ENCODE measurements at regions not wholly inside any gene's neighbourhood (a gene's known extent, or its start where the extent isn't known, plus 50 kb on each side); places are given as distances from the start of the nearest gene placed in this dataset.
"Not testable (repeated sequence)": the region's sequence is repeated elsewhere in the genome, so short reads cannot be mapped to it uniquely, and the experiment has no call there.

GRCh38 chr4:159655547-159655946 lies 552.7 kb downstream of the RAPGEF2 start:
- no peak for DNase-seq (ENCODE audit: low spot score)

DNA sequence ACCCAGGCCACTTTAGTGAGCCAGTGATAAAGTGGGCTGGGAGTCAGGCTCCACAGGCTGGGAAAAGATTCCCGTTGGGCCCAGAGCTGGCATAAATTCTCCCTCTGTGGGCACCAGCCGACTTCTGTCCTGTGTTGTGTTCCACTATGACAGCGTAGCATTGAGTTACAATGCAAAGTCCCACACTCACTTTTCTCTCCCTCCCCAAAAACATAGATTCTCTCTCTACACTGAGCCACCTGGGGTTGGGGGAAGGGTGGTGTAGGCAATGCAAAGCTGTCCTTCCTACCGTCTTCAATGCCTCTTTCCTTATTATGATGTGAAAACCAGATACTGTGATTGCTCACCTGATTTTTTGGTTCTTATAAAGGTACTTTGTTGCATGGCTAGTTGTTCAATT lies 566.2 kb downstream of the RAPGEF2 start:
- no peak for DNase-seq (ENCODE audit: low spot score)

DNA sequence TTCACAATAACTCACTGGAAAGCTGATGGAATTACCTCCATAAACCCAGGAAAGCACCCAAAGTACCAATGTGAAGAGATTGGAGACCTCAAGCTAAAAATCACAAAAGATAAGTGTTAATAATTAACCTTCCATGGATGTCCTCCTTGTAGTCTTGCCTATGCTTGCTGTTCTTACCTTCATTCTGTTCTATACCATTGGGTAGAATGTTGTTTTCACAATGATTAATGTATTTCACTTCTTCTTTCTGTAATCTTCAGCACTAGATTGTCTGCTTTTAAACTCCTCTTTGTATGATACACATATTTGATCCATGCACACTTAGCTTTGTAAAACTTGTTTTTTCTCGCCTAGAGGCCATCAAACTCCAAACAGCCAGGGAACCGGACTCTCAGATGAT lies 570.3 kb downstream of the RAPGEF2 start:
- no peak for DNase-seq (ENCODE audit: low spot score)

DNA sequence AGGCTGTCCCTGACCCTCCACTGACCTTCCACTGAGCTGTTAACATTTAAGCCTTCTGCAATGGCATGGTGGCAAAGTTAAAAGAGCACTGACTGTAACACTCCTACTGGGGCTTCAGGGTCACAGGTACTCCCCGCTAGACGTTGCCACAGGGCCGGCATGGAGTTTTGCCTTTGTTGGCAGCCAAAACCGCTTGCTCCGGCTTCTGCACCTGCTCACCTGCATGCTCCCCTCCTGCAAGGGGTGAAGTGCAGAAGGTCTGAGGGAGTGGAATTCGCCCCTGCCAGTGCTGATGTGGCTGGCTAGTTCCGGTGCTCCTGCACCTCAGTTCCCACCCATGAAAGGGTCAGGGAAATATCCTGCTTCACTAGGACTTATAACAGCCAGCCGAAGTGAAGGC lies 571.4 kb downstream of the RAPGEF2 start:
- DNase-seq (ENCODE audit: low spot score), result no peak

GRCh38 chr4:159677521-159677920 lies 574.6 kb downstream of the RAPGEF2 start:
- no peak for DNase-seq (ENCODE audit: low spot score)

GRCh38 chr4:159682996-159683395 lies 580.1 kb downstream of the RAPGEF2 start:
- no peak for DNase-seq (ENCODE audit: low spot score)

DNA sequence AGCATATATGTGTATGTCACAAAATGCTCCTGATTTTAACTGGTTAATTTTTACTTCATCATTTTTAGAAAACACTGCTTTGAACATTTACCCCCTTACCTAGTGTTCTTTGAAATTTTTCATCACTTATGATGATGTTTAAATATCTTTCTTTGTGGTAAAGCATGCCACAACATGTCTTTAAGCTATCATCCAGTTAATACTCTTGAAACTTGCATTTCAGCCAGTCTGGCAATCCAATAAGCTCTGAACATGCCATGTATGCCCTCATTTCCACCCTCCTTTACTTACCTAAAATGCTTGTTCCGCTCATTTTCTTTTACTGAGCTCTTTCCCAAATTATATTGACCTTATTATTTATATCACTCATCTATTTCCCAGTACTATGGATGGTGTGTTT lies 581.2 kb downstream of the RAPGEF2 start:
- no peak for DNase-seq (ENCODE audit: low spot score)

DNA sequence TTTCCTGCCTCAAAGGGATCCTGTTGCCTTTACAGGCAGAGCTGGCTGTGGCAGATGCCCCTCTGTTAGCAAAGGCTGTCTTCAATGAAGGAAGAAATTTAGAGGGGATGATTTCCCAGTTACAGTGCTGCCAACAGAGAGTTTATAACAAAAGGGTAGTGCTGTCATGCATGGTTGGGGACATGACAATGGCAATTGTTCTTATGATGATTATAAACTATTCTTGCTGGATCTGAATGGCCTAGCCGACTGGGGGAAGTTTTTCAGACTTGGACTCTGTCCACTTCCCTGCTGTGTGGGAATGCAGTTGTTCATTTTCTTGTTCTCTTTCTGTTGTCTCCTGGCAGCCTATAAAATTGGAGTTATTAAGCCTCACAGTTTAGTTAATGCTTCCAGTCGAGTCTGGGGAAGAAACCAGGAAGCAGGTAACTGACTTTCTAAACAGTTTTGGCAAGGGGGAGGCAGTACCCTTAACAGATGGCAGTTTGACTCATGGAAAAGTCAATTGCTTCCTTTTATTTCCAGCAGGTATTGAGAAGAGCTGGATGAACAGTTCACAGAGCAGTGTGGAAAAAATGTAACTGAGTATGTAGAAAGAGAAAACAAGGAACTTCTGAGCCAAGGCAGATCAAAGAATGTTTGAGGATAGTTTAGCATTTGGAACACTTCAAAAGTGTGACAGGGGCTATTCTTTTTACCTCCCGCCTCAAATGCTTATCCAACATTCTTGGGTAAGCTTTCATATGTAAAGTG lies 582.6 kb downstream of the RAPGEF2 start:
- DNase-seq (ENCODE audit: low spot score), result no peak

GRCh38 chr4:159689526-159689925 lies 586.6 kb downstream of the RAPGEF2 start:
- DNase-seq (ENCODE audit: low spot score), result no peak

DNA sequence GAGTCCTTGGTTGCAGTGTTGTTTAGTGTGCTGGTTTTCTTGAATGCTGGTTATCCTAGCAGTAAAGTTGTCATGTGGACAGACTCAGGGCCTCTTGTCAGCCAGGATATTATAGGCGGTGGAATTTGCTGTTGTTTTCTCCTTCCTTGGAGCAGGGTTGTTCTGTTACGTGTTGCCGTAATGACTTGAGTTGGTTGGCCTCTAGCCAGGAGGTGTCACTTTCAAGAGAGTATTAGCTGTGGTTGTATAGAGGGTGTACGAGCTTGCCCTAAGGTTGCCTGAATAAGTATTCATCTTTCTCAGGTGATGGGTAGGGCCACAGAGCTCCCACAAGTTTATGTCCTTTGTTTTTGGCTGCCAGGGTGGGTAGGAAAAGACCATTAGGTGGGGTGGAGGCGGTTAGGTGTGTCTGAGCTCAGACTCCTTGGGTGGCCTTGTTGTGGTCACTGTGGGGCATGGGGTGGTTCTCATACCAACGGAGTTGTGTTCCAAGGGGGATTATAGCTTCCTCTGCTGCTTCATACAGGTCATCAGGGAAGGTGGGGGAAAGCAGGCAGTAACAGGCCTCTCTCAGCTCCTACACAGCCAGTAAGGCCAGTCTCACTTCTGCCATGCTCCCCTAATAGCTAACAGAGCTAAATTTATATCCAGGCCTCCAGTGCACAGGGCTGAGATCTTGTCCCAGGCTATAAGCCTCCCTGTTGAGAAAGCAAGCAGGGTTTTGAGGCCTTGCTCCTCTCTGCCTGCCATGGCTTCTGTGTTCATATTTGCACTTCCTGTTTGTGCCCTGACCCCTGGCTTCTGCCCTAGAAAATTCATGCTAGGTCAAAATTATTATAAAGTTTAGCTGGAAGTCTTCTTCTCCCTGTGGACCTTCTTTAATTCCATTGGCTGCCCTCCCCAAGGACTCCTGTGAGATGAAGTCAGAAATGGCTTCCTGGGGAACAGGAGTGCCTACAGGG lies 594.7 kb downstream of the RAPGEF2 start:
- no peak for DNase-seq (ENCODE audit: low spot score)

GRCh38 chr4:159698336-159698735 lies 595.5 kb downstream of the RAPGEF2 start:
- no peak for DNase-seq (ENCODE audit: low spot score)

DNA sequence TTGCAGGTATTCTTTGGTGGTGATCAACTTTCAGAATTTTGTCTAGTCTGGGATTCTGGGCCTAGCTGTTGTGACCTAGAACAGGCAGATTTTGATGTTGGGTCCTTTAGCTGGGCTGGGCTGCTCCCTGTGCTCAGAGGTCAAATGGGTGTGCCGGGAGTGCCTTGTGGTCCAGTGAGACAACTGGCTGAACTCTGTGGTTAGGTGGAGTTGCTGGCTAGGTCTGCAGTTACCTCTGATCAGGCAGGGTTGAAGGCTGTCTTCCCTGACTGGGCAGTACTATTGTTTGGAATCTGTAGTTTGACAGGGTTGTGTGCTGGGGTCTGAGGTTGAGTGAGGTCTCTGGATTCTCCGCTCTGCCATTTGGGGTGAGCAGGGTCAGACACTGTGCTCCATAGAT lies 599.3 kb downstream of the RAPGEF2 start:
- no peak for DNase-seq (ENCODE audit: low spot score)

- no peak for DNase-seq (ENCODE audit: low spot score)
These were observed 602.5 kb downstream of the RAPGEF2 start for GRCh38 chr4:159705334-159705733.

GRCh38 chr4:159706704-159707103 lies 603.8 kb downstream of the RAPGEF2 start:
- DNase-seq (ENCODE audit: low spot score), result no peak

DNA sequence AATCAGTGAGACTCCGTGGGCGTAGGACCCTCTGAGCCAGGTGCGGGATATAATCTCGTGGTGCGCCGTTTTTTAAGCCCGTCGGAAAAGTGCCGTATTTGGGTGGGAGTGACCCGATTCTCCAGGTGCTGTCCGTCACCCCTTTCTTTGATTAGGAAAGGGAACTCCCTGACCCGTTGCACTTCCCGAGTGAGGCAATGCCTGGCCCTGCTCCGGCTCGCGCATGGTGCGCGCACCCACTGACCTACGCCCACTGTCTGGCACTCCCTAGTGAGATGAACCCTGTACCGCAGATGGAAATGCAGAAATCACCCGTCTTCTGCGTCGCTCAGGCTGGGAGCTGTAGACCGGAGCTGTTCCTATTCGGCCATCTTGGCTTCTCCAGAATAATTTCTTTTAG lies 612.3 kb downstream of the RAPGEF2 start:
- not testable (repeated sequence) for DNase-seq (ENCODE audit: low spot score)

- DNase-seq (ENCODE audit: low spot score), result no peak
These were observed 616.7 kb downstream of the RAPGEF2 start for GRCh38 chr4:159719531-159719930.

DNA sequence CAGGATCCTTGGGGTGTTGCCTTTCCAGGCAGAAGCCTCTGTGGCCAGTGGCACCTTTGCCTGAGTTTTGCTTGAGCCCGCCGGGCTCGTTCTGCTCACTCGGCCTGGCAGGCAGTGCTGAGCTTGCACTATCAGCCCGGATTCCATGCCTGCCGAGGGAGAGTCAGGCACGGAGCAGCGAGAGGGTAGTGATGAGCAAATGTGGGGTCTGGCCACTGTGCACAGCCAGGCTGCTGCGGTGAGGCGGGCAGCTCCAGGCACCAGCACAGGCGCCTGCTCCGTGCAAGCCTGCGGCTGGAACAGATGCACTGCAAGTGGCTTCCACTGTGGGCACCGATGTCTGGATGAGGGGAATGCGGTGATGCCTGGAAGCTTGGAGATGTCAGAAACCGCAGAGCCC lies 619.2 kb downstream of the RAPGEF2 start:
- DNase-seq (ENCODE audit: low spot score), result no peak

DNA sequence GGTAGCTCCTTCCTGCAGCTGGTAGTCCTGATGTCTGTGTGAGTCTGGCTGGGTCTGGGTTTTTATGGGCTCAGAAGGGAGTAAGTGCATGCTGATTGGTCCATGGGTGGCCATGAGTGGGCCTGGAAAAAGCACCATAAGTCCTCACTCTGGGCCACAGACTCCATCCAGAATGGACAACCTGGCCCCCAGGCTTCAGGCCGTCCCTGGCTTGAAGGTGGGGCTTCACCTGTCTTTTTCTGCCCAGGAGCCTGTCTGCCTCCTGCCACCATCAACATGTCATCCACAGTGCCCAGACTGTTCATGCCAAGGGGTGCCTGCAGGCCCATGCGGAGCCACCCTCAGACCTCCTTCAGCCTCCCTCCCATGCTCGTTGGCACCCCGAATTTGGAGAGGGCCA lies 620.0 kb downstream of the RAPGEF2 start:
- no peak for DNase-seq (ENCODE audit: low spot score)

- no peak for DNase-seq (ENCODE audit: low spot score)
These were observed 620.6 kb downstream of the RAPGEF2 start for GRCh38 chr4:159723341-159724048.

DNA sequence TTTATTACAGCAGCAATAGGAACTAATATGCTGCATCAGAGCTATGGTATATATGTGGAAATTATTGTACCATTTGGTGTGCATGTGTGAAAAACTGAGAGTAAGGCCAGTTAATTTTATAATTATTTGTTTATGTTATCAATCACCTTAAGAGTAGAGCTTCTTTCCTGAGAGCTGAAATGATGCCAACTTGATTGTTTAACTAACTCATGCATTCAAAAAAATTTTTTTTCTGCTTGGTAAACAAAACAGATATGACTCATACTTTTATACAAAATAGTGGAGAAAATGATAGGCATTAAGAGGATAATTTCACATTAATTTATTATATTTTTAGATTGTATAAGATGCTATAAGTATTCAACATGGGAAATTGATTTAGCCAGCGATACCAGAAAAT lies 622.7 kb downstream of the RAPGEF2 start:
- DNase-seq (ENCODE audit: low spot score), result no peak

GRCh38 chr4:159735281-159736207 lies 632.7 kb downstream of the RAPGEF2 start:
- no peak for DNase-seq (ENCODE audit: low spot score)

Data from CD4-positive, alpha-beta T cell treated with Interleukin-6 at 100 ng/mL for 8 hours (primary cell).